Upper lobe of left lung (tissue), 6 donors: ENCODE measurements at regions not wholly inside any gene's neighbourhood (a gene's known extent, or its start where the extent isn't known, plus 50 kb on each side); places are given as distances from the start of the nearest gene placed in this dataset.
"Not testable (repeated sequence)": the region's sequence is repeated elsewhere in the genome, so short reads cannot be mapped to it uniquely, and the experiment has no call there.

Experiments used
- ATAC-seq, 2 donors: fragments of 200-7000 bp; cut with Tn5 transposase; one replicate each; pipeline ENCODE4 v1.9.1; 2022; ENCODE audit warnings: mild to moderate bottlenecking in 2 of 2, moderate library complexity in 2 of 2; ENCODE audit not compliant: low FRiP score in 2 of 2
- DNase-seq, 2 donors: peaks; one replicate each; pipeline ENCODE4 v3.0.0-alpha.2; 2019 to 2020
- H3K27ac ChIP-seq, 4 donors: fragments of 200-600 bp; sonication (generic); one replicate each; pipeline ENCODE4 v1.5.1; 2016 to 2019
- H3K27me3 ChIP-seq, 4 donors: fragments of 200-600 bp; sonication (generic); one replicate each; pipeline ENCODE4 v1.5.1; 2017 to 2019
- H3K36me3 ChIP-seq, 4 donors: fragments of 200-600 bp; sonication (generic); one replicate each; pipeline ENCODE4 v1.5.1; 2016 to 2019
- H3K4me1 ChIP-seq, 4 donors: fragments of 200-600 bp; sonication (generic); one replicate each; pipeline ENCODE4 v1.5.1; 2018 to 2019
- H3K4me3 ChIP-seq, 4 donors: fragments of 200-600 bp; sonication (generic); one replicate each; pipeline ENCODE4 v1.5.1; 2017 to 2019; ENCODE audit warnings: mild to moderate bottlenecking in 2 of 4, moderate library complexity in 1 of 4
- H3K9me3 ChIP-seq, 4 donors: fragments of 200-600 bp; sonication (generic); one replicate each; pipeline ENCODE4 v1.5.1; 2018 to 2019
- EP300 ChIP-seq, 4 donors: sonication (generic); formaldehyde crosslinking; IDR thresholded peaks; one replicate each; pipeline ENCODE4 v1.5.1; 2017; ENCODE audit warnings: antibody characterized with exemption in 4 of 4, control low read depth in 2 of 4
- POLR2A ChIP-seq, 4 donors: fragments of 450-650 bp; IDR thresholded peaks; one replicate each; pipeline ENCODE4 v1.5.1; 2016 to 2017; ENCODE audit warnings: antibody characterized with exemption in 4 of 4, mild to moderate bottlenecking in 2 of 4
- POLR2AphosphoS5 ChIP-seq, 2 donors: sonication (generic); formaldehyde crosslinking; IDR thresholded peaks; one replicate each; pipeline ENCODE4 v1.5.1; 2017; ENCODE audit warnings: antibody characterized with exemption in 2 of 2
- WGBS, 2 donors: methylation state at CpG; one replicate each; pipeline ENCODE4 v1.1.5; 2017 to 2018; 5-methylcytosine and 5-hydroxymethylcytosine counted together
- TF ChIP-seq, protein P1 (sequence below), 6 experiments: fragments of 450-650 bp in 4 of 6; fragments of 200-600 bp in 2 of 6; sonication (generic) in 2 of 6; IDR thresholded peaks; one replicate each; pipeline ENCODE4 v1.5.1; 2016 to 2019; ENCODE audit warnings: antibody characterized with exemption in 6 of 6
- donor health status: DM: no; HTN: no; CAD: no; lungs with moderate emphysema.
- donor health status: DM: no; HTN: yes; CAD: no; lungs with severe emphysema.

DNA sequence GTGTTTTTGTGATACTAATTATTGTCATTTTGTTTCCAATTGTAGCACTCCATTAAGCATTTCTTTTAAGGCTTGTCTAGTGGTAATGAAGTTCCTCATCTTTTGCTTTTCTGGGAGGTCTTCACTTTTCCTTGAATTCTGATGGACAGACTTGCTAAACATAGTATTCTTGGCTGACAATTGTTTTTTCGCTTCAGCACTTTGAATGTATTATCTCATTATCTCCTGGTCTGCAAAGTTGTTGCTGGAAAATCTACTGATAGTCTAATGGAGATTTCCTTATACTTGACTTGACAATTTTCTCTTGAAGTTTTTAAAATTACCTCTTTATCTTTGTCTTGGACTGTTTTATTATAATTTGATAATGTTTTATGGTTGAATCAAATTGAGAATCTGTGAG, 147.5 kb downstream of the FAM174A start:
- ATAC-seq = no peak
- no peaks in the 10 kb centered on the region for H3K4me1 ChIP-seq
- 95 to 97% methylated on average over 1 of the region's 1 CpG for WGBS, 2 donors
- H3K9me3 ChIP-seq = peaks cover 0 to 9% (median 9%) of the 10 kb centered on the region in 4 donors
- H3K4me3 ChIP-seq = no peak overlapping the region
- no peak for DNase-seq
- H3K27ac ChIP-seq = no peak overlapping the region
- H3K27me3 ChIP-seq = no peaks in the 10 kb centered on the region
- no peaks in the 10 kb centered on the region for H3K36me3 ChIP-seq
- TF ChIP-seq, protein P1, sequence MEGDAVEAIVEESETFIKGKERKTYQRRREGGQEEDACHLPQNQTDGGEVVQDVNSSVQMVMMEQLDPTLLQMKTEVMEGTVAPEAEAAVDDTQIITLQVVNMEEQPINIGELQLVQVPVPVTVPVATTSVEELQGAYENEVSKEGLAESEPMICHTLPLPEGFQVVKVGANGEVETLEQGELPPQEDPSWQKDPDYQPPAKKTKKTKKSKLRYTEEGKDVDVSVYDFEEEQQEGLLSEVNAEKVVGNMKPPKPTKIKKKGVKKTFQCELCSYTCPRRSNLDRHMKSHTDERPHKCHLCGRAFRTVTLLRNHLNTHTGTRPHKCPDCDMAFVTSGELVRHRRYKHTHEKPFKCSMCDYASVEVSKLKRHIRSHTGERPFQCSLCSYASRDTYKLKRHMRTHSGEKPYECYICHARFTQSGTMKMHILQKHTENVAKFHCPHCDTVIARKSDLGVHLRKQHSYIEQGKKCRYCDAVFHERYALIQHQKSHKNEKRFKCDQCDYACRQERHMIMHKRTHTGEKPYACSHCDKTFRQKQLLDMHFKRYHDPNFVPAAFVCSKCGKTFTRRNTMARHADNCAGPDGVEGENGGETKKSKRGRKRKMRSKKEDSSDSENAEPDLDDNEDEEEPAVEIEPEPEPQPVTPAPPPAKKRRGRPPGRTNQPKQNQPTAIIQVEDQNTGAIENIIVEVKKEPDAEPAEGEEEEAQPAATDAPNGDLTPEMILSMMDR (IDR thresholded peaks at IDR 0.05) = no peak

DNA sequence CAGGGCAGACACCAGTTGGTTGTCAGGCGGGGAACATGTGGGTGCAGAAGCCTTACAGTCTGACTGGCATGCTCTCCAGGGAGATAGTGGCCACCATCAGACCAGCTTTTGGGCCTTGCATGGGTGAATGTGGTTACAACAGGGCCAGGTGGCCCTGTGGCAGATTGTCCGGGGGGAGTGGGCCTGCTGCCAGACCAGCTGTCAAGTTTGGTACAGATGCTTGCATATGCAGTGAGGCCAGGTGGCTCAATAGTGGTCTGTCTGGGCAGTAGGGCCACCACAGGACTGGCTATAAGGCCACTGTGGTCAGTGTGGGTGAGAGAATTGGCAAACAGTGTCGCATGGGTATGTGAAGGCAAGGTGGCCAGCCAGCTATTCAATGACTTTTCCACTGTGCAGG, 148.7 kb downstream of the FAM174A start:
- Histone ChIP-seq H3K4me3 (no peak overlapping the region), H3K27me3 (no peaks in the 10 kb centered on the region), H3K4me1 (no peaks in the 10 kb centered on the region), H3K27ac (no peak overlapping the region), H3K36me3 (no peaks in the 10 kb centered on the region), H3K9me3 (peaks cover 0 to 9% (median 9%) of the 10 kb centered on the region in 4 donors)
- ATAC-seq = no peak
- no peak for TF ChIP-seq POLR2A (IDR thresholded peaks at IDR 0.05)
- TF ChIP-seq EP300 (IDR thresholded peaks at IDR 0.05) = no peak
- TF ChIP-seq, protein P1 (IDR thresholded peaks at IDR 0.05) = no peak
- 97 to 100% methylated on average over 3 of the region's 3 CpGs for WGBS, 2 donors
- peak in 1 of 2 donors; percentile 19 for DNase-seq

DNA sequence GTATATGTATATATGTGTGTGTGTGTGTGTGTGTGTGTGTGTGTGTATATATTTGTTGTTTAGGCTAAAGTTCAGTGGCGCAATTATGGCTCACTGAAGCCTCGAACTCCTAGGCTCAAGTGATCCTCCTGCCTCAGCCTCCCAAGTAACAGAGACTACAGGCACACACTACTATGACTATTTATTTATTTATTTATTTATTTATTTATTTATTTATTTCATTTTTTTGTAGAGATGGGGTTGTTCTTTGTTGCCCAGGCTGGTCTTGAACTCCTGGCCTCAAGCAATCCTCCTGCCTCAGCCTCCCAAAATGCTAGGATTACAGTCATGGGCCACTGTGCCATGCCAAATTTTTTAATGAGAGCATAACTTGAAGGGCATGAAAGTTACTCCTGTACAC, 149.9 kb downstream of the FAM174A start:
- not testable (repeated sequence) for H3K4me3 ChIP-seq, H3K9me3 ChIP-seq, ATAC-seq, H3K4me1 ChIP-seq, DNase-seq, H3K27me3 ChIP-seq, H3K36me3 ChIP-seq, H3K27ac ChIP-seq
- 88 to 100% methylated on average over 2 of the region's 2 CpGs for WGBS, 2 donors

DNA sequence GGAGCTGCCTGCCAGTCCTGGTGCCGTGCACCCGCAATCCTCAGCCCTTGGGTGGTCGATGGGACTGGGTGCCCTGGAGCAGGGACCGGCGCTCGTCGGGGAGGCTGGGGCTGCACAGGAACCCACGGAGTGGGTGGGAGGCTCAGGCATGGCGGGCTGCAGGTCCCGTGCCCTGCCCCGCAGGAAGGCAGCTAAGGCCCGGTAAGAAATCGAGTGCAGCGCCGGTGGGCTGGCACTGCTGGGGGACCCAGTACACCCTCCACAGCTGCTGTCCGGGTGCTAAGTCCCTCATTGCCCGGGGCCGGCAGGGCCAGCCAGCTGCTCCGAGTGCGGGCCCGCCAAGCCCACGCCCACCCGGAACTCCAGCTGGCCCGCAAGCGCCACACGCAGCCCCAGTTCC, 153.7 kb downstream of the FAM174A start:
- H3K4me3 ChIP-seq, H3K27me3 ChIP-seq, H3K4me1 ChIP-seq, ATAC-seq, H3K36me3 ChIP-seq, H3K9me3 ChIP-seq, H3K27ac ChIP-seq: not testable (repeated sequence)
- 93 to 99% methylated on average over 15 to 16 of the region's 26 CpGs for WGBS, 2 donors
- peak in 1 of 2 donors; percentile 69 for DNase-seq

DNA sequence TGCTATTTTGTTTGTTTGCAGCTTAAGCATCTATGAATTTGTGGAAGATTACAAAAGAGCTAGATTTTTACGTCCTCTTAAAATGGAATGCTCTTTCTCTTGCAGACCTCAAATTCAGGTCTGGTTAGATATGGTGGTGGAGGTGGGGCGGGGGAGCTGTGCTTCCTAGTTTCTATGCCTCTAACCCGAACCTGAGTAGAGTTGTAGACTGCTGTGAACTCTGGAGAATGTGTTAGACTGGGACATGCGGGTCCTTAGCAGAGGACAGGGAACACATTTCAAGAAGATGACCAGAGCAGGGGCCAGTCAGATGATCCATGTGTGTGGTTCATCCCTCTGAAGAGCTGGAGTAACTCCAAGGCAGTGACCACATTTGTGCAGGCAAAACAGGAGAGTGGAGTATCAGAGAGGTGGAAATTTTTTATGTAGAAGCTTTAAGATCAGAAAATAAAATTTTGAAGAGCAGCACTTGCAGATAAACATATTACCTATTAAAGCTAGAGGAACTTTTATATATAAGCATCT, 154.9 kb downstream of the FAM174A start:
- TF ChIP-seq POLR2AphosphoS5 (IDR thresholded peaks at IDR 0.05) (no peak), EP300 (IDR thresholded peaks at IDR 0.05) (no peak), POLR2A (IDR thresholded peaks at IDR 0.05) (no peak)
- TF ChIP-seq, protein P1 (IDR thresholded peaks at IDR 0.05) = no peak
- DNase-seq (no peak), ATAC-seq (no peak)
- Histone ChIP-seq H3K9me3 (no peaks in the 10 kb centered on the region), H3K27me3 (no peaks in the 10 kb centered on the region), H3K4me1 (no peaks in the 10 kb centered on the region), H3K27ac (no peak overlapping the region), H3K36me3 (no peaks in the 10 kb centered on the region), H3K4me3 (no peak overlapping the region)
- 90 to 94% methylated on average over 4 of the region's 4 CpGs for WGBS, 2 donors

DNA sequence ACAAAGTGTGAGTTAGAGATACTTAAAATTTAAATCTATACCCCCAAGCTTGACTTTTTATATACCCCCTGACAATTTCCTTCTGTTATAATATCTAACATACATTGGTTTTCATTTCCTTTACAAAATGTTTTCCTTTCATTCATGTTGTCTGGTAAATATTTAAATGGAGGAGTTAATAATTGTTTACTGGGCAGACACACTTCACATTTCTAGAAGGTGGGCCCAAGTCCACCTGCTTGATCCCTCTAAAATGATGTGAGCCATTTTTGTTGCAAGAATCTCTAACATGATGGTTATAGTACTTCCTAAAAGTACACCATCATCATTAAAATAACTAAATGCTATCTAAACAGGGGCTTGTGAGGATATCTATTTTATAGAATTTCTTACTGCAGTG, 155.9 kb downstream of the FAM174A start:
- ATAC-seq (no peak), DNase-seq (no peak)
- Histone ChIP-seq H3K4me3 (no peak overlapping the region), H3K36me3 (no peaks in the 10 kb centered on the region), H3K9me3 (no peaks in the 10 kb centered on the region), H3K27ac (no peak overlapping the region), H3K4me1 (no peaks in the 10 kb centered on the region), H3K27me3 (no peaks in the 10 kb centered on the region)
- no peak for TF ChIP-seq EP300 (IDR thresholded peaks at IDR 0.05)
- no peak for TF ChIP-seq POLR2A (IDR thresholded peaks at IDR 0.05)
